Prostate gland (tissue), 2 donors: ENCODE measurements at regions not wholly inside any gene's neighbourhood (a gene's known extent, or its start where the extent isn't known, plus 50 kb on each side); places are given as distances from the start of the nearest gene placed in this dataset.

ENCODE experiments used
- POLR2A ChIP-seq: fragments of 450-650 bp; IDR thresholded peaks from one replicate; pipeline ENCODE4 v1.6.1; 2016; ENCODE audit warnings: antibody characterized with exemption, mild to moderate bottlenecking
- POLR2AphosphoS5 ChIP-seq: sonication (generic); formaldehyde crosslinking; IDR thresholded peaks from one replicate; pipeline ENCODE4 v1.6.1; 2017; ENCODE audit warnings: antibody characterized with exemption
- TF ChIP-seq, protein P1 (sequence below), 4 experiments: fragments of 200-600 bp in 2 of 4; fragments of 450-650 bp in 2 of 4; sonication (generic) in 2 of 4; IDR thresholded peaks; 1 replicate in 3 of 4; 2 replicates in 1 of 4; pipeline ENCODE4 v1.5.1; 2016 to 2019; ENCODE audit warnings: antibody characterized with exemption in 4 of 4, mild to moderate bottlenecking in 2 of 4, moderate library complexity in 2 of 4

DNA sequence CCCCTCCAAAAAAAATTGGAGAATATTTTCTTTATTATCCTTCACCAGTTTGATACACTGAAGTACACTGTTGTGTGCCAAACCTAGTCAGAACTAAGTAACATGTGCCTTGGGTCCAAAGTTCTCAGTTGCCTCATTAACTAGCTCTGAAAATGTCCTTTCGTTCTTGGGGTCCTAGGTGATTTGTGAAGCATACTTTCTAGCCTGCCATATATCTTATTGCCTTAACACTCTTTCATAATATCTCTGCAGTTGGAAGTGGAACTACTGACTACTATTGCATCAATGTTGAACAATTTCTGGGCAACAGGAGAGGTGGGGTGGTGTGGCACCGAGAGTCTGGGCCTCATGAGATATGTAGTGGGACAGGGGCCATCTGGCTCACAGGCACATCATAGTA, 592.9 kb upstream of the FBXO33 start:
- TF ChIP-seq POLR2AphosphoS5 (no peak), POLR2A (no peak)
- TF ChIP-seq, protein P1, sequence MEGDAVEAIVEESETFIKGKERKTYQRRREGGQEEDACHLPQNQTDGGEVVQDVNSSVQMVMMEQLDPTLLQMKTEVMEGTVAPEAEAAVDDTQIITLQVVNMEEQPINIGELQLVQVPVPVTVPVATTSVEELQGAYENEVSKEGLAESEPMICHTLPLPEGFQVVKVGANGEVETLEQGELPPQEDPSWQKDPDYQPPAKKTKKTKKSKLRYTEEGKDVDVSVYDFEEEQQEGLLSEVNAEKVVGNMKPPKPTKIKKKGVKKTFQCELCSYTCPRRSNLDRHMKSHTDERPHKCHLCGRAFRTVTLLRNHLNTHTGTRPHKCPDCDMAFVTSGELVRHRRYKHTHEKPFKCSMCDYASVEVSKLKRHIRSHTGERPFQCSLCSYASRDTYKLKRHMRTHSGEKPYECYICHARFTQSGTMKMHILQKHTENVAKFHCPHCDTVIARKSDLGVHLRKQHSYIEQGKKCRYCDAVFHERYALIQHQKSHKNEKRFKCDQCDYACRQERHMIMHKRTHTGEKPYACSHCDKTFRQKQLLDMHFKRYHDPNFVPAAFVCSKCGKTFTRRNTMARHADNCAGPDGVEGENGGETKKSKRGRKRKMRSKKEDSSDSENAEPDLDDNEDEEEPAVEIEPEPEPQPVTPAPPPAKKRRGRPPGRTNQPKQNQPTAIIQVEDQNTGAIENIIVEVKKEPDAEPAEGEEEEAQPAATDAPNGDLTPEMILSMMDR (IDR thresholded peaks at IDR 0.05): no peak
